ENCODE measurements at regions not wholly inside any gene's neighbourhood (a gene's known extent, or its start where the extent isn't known, plus 50 kb on each side); places are given as distances from the start of the nearest gene placed in this dataset.
"Not testable (repeated sequence)": the region's sequence is repeated elsewhere in the genome, so short reads cannot be mapped to it uniquely, and the experiment has no call there.

DNA sequence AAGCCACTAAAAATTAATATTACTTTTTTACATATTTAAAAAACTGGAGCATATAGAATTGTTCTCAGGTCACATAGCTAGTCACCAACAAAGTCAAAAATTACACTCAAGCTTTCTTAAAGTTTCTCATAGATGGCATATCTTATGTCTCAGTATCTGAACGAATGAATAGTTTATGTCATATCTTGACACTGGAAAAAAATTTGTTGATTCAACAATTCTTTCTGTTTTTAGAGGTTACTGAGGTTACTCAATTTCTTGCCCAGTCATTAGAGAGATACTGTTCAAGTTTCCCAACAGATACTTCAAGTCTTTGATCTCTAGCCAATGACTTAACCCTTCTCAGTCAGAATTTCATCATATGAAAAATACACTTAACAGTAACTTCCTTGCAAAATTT lies 113.1 kb upstream of the XIRP2 start:
- H3K27ac ChIP-seq: no peak overlapping the region
- TF ChIP-seq CTCF (IDR thresholded peaks at IDR 0.05): no peak

DNA sequence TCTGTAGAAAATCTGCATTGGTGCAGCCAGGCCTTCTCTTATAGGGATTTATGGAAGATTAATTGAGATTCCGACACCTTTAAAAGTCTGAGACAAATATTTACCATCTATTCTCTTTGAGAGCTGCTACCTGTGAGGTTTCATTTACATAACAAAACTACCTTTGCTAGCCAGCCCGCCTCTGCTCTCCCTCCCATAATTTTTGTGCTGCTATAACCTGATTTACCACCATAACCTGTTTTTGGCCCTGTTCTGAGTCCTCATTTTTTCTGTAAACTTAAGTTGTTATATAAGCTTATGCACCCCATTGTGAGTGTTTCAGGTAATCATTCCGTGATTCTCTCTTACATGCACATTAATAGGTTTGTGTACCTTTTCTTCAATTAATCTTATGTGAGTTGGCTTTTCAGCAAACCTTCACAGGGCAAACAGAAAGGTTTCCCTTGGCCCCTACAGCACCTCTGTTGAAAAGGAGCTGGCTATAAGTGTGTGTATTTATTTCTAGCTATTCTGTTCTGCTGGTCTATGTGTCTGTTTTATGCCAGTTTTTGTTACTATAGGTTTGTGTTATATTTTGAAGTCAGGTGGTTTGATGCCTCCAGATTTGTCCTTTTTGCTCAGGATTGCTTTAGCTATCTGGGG lies 114.9 kb upstream of the XIRP2 start:
- no peak for TF ChIP-seq CTCF (IDR thresholded peaks at IDR 0.05)
- Histone ChIP-seq H3K27ac (no peak overlapping the region), H3K36me3 (no peaks in the 10 kb centered on the region), H3K27me3 (replicated peaks; ENCODE audit: insufficient read depth) (no peaks in the 10 kb centered on the region), H3K4me3 (no peak overlapping the region), H3K9me3 (no peaks in the 10 kb centered on the region), H3K4me1 (ENCODE audit: control insufficient read depth in 1 of 2, low read depth in 2 of 2) (no peaks in the 10 kb centered on the region)
- ATAC-seq (ENCODE audit: insufficient number of reproducible peaks, low FRiP score, low read depth): no peak
- no peak for DNase-seq (ENCODE audit: low spot score)

More for the DNA sequence above, 113.1 kb upstream of the XIRP2 start:
- no peaks in the 10 kb centered on the region for H3K4me1 ChIP-seq (ENCODE audit: control insufficient read depth in 1 of 2, low read depth in 2 of 2)
- ATAC-seq (ENCODE audit: insufficient number of reproducible peaks, low FRiP score, low read depth) (no peak), DNase-seq (ENCODE audit: low spot score) (no peak)
- H3K27me3 ChIP-seq (replicated peaks; ENCODE audit: insufficient read depth): no peaks in the 10 kb centered on the region
- no peaks in the 10 kb centered on the region for H3K36me3 ChIP-seq
- H3K9me3 ChIP-seq: no peaks in the 10 kb centered on the region
- H3K4me3 ChIP-seq: no peak overlapping the region

- Histone ChIP-seq H3K4me3 (no peak overlapping the region), H3K4me1 (ENCODE audit: control insufficient read depth in 1 of 2, low read depth in 2 of 2) (no peaks in the 10 kb centered on the region), H3K36me3 (no peaks in the 10 kb centered on the region), H3K9me3 (no peaks in the 10 kb centered on the region), H3K27me3 (replicated peaks; ENCODE audit: insufficient read depth) (no peaks in the 10 kb centered on the region), H3K27ac (no peak overlapping the region)
- ATAC-seq (ENCODE audit: insufficient number of reproducible peaks, low FRiP score, low read depth) (no peak), DNase-seq (ENCODE audit: low spot score) (no peak)
- no peak for TF ChIP-seq CTCF (IDR thresholded peaks at IDR 0.05)
These were observed 119.7 kb upstream of the XIRP2 start for GRCh38 chr2:166768393-166769123.

- H3K9me3 ChIP-seq; H3K4me3 ChIP-seq; H3K4me1 ChIP-seq (ENCODE audit: control insufficient read depth in 1 of 2, low read depth in 2 of 2); H3K36me3 ChIP-seq; H3K27me3 ChIP-seq (replicated peaks; ENCODE audit: insufficient read depth); H3K27ac ChIP-seq; ATAC-seq (ENCODE audit: insufficient number of reproducible peaks, low FRiP score, low read depth); DNase-seq (ENCODE audit: low spot score): not testable (repeated sequence)
These were observed 121.4 kb upstream of the XIRP2 start for GRCh38 chr2:166766769-166767322.

GRCh38 chr2:166766220-166766619 lies 122.1 kb upstream of the XIRP2 start:
- no peak overlapping the region for H3K4me3 ChIP-seq
- ATAC-seq (ENCODE audit: insufficient number of reproducible peaks, low FRiP score, low read depth) (no peak), DNase-seq (ENCODE audit: low spot score) (no peak)
- no peak for TF ChIP-seq CTCF (IDR thresholded peaks at IDR 0.05)
- no peak overlapping the region for H3K27ac ChIP-seq
- no peaks in the 10 kb centered on the region for H3K4me1 ChIP-seq (ENCODE audit: control insufficient read depth in 1 of 2, low read depth in 2 of 2)
- H3K27me3 ChIP-seq (replicated peaks; ENCODE audit: insufficient read depth): no peaks in the 10 kb centered on the region
- no peaks in the 10 kb centered on the region for H3K36me3 ChIP-seq
- H3K9me3 ChIP-seq: no peaks in the 10 kb centered on the region
